Thyroid gland (tissue), 4 donors: ENCODE measurements at regions not wholly inside any gene's neighbourhood (a gene's known extent, or its start where the extent isn't known, plus 50 kb on each side); places are given as distances from the start of the nearest gene placed in this dataset.

Source experiments
- DNase-seq, 2 donors: peaks; one replicate each; pipeline ENCODE4 v3.0.0-alpha.2; 2019
- H3K27ac ChIP-seq, 3 donors: fragments of 200-600 bp; sonication (generic); 1 replicate in 2 of 3; 2 replicates in 1 of 3; pipeline ENCODE4 v1.5.1; 2016 to 2019; ENCODE audit warnings: mild to moderate bottlenecking in 1 of 3, moderate library complexity in 1 of 3
- H3K27me3 ChIP-seq: fragments of 200-600 bp; sonication (generic); one replicate; pipeline ENCODE4 v1.5.1; 2019
- H3K36me3 ChIP-seq, 2 donors: fragments of 200-600 bp; sonication (generic); one replicate each; pipeline ENCODE4 v1.5.1; 2016 to 2019
- H3K4me1 ChIP-seq, 2 donors: fragments of 200-600 bp; sonication (generic); one replicate each; pipeline ENCODE4 v1.5.1; 2017 to 2019
- H3K4me3 ChIP-seq, 3 donors: fragments of 200-600 bp; sonication (generic); replicated peaks in 1 of 3; 1 replicate in 2 of 3; 2 replicates in 1 of 3; pipeline ENCODE4 v1.5.1; 2016; ENCODE audit warnings: mild to moderate bottlenecking in 1 of 3
- H3K9me3 ChIP-seq: fragments of 200-600 bp; sonication (generic); one replicate; pipeline ENCODE4 v1.5.1; 2017
- POLR2A ChIP-seq, 2 donors: fragments of 450-650 bp; IDR thresholded peaks; one replicate each; pipeline ENCODE4 v1.6.1; 2017; ENCODE audit warnings: antibody characterized with exemption in 2 of 2, mild to moderate bottlenecking in 2 of 2, moderate library complexity in 1 of 2
- WGBS, 2 donors: methylation state at CpG; one replicate each; pipeline ENCODE4 v1.1.5; 2017; 5-methylcytosine and 5-hydroxymethylcytosine counted together
- intact Hi-C: fragments of 100-400 bp; cut with DNase I; formaldehyde crosslinking; loops from one replicate; pipeline ENCODE4 v1.15.1; 2023
- TF ChIP-seq, protein P1 (sequence below), 6 experiments: fragments of 200-600 bp in 3 of 6; fragments of 450-650 bp in 3 of 6; sonication (generic) in 3 of 6; IDR thresholded peaks; one replicate each; pipeline ENCODE4 v1.5.1; 2016 to 2019; ENCODE audit warnings: antibody characterized with exemption in 6 of 6, mild to moderate bottlenecking in 2 of 6, inconsistent platforms in 1 of 6, moderate library complexity in 1 of 6

DNA sequence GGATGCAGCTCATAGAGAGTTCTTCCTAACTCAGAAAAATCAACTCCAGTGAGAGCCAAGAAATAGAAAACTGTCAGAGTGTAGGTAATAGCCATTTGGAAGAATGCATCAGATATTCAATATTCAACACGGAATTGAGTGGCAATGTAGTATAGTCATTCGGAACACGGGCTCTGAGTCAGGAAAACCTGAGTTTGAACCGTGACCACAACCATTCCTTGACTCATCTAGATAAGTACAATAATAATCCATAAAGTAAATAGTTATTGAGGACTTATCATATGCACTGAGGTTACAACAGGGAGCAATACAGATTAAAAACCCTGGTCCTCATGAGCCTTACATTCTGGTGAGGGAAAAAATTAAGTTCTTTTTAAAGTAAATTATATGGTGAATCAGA lies 62.6 kb upstream of the PHF21A start:
- no peak overlapping the region for H3K4me3 ChIP-seq
- H3K27ac ChIP-seq = no peak overlapping the region
- no peaks in the 10 kb centered on the region for H3K4me1 ChIP-seq
- no peaks in the 10 kb centered on the region for H3K36me3 ChIP-seq
- no peak for DNase-seq
- intact Hi-C loops = no loop called here
- H3K27me3 ChIP-seq = no peaks in the 10 kb centered on the region
- H3K9me3 ChIP-seq = no peaks in the 10 kb centered on the region
- TF ChIP-seq POLR2A (IDR thresholded peaks at IDR 0.05) = no peak
- TF ChIP-seq, protein P1, sequence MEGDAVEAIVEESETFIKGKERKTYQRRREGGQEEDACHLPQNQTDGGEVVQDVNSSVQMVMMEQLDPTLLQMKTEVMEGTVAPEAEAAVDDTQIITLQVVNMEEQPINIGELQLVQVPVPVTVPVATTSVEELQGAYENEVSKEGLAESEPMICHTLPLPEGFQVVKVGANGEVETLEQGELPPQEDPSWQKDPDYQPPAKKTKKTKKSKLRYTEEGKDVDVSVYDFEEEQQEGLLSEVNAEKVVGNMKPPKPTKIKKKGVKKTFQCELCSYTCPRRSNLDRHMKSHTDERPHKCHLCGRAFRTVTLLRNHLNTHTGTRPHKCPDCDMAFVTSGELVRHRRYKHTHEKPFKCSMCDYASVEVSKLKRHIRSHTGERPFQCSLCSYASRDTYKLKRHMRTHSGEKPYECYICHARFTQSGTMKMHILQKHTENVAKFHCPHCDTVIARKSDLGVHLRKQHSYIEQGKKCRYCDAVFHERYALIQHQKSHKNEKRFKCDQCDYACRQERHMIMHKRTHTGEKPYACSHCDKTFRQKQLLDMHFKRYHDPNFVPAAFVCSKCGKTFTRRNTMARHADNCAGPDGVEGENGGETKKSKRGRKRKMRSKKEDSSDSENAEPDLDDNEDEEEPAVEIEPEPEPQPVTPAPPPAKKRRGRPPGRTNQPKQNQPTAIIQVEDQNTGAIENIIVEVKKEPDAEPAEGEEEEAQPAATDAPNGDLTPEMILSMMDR (IDR thresholded peaks at IDR 0.05) = no peak
- 87 to 88% methylated on average over 4 of the region's 4 CpGs for WGBS, 2 donors

- Histone ChIP-seq H3K36me3 (no peaks in the 10 kb centered on the region), H3K4me1 (no peaks in the 10 kb centered on the region), H3K4me3 (no peak overlapping the region), H3K27ac (no peak overlapping the region), H3K27me3 (no peaks in the 10 kb centered on the region), H3K9me3 (no peaks in the 10 kb centered on the region)
- TF ChIP-seq POLR2A (IDR thresholded peaks at IDR 0.05) = no peak
- TF ChIP-seq, protein P1 (IDR thresholded peaks at IDR 0.05) = no peak
- no peak for DNase-seq
- intact Hi-C loops = no loop called here
- WGBS, 2 donors = 84 to 89% methylated on average over 5 of the region's 5 CpGs
Observed at GRCh38 chr11:46181843-46182424, 60.7 kb upstream of the PHF21A start.

DNA sequence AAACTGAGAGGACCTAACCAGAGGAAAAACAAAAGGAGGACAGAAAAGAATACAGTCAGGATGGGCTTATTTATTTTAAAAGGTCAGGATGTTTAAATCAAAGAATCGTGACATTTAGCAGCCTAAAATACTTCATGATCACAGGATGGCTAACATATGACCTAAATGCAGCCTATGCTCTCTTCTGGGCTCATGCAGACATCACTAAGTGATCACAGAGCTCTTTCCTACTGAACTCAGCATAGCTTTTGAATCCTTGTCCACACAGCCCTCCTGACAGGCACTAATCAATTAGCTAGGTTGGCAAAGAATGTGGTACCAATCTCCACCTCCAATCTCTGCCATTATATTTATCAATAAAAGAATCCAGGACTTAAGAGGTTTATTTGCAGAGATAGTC lies 60.1 kb upstream of the PHF21A start:
- H3K4me3 ChIP-seq = no peak overlapping the region
- intact Hi-C loops = no loop called here

GRCh38 chr11:46180736-46181135 lies 59.5 kb upstream of the PHF21A start:
- H3K27ac ChIP-seq = no peak overlapping the region
- no peaks in the 10 kb centered on the region for H3K27me3 ChIP-seq
- no peak overlapping the region for H3K4me3 ChIP-seq
- H3K36me3 ChIP-seq = no peaks in the 10 kb centered on the region
- no peaks in the 10 kb centered on the region for H3K9me3 ChIP-seq
- no peaks in the 10 kb centered on the region for H3K4me1 ChIP-seq
- no peak for TF ChIP-seq POLR2A (IDR thresholded peaks at IDR 0.05)
- TF ChIP-seq, protein P1 (IDR thresholded peaks at IDR 0.05) = no peak
- intact Hi-C loops = no loop called here
- DNase-seq = no peak
- 87 to 93% methylated on average over 4 of the region's 4 CpGs for WGBS, 2 donors

More for the DNA sequence above, 60.1 kb upstream of the PHF21A start:
- no peaks in the 10 kb centered on the region for H3K9me3 ChIP-seq
- no peaks in the 10 kb centered on the region for H3K4me1 ChIP-seq
- 78 to 84% methylated on average over 1 of the region's 1 CpG for WGBS, 2 donors
- no peaks in the 10 kb centered on the region for H3K27me3 ChIP-seq
- DNase-seq = no peak
- TF ChIP-seq, protein P1 (IDR thresholded peaks at IDR 0.05) = no peak
- no peak for TF ChIP-seq POLR2A (IDR thresholded peaks at IDR 0.05)
- no peaks in the 10 kb centered on the region for H3K36me3 ChIP-seq
- H3K27ac ChIP-seq = no peak overlapping the region

GRCh38 chr11:46178513-46178912 lies 57.3 kb upstream of the PHF21A start:
- no peaks in the 10 kb centered on the region for H3K27me3 ChIP-seq
- H3K36me3 ChIP-seq = no peaks in the 10 kb centered on the region
- no peak for DNase-seq
- no peak overlapping the region for H3K4me3 ChIP-seq
- intact Hi-C loops = no loop called here
- TF ChIP-seq, protein P1 (IDR thresholded peaks at IDR 0.05) = no peak
- no peak for TF ChIP-seq POLR2A (IDR thresholded peaks at IDR 0.05)
- H3K27ac ChIP-seq = no peak overlapping the region
- H3K9me3 ChIP-seq = no peaks in the 10 kb centered on the region
- no peaks in the 10 kb centered on the region for H3K4me1 ChIP-seq
- WGBS, 2 donors = 87 to 92% methylated on average over 4 of the region's 4 CpGs
